Stimulated activated CD4-positive, alpha-beta T cell treated with anti-CD3 and anti-CD28 coated beads, Interleukin-4, amount 100 ng/mL, for 1 hour (primary cell): ENCODE measurements at regions not wholly inside any gene's neighbourhood (a gene's known extent, or its start where the extent isn't known, plus 50 kb on each side); places are given as distances from the start of the nearest gene placed in this dataset.

Experiments
- DNase-seq: peaks from one replicate; pipeline ENCODE4 v3.0.0-alpha.2; 2020

DNA sequence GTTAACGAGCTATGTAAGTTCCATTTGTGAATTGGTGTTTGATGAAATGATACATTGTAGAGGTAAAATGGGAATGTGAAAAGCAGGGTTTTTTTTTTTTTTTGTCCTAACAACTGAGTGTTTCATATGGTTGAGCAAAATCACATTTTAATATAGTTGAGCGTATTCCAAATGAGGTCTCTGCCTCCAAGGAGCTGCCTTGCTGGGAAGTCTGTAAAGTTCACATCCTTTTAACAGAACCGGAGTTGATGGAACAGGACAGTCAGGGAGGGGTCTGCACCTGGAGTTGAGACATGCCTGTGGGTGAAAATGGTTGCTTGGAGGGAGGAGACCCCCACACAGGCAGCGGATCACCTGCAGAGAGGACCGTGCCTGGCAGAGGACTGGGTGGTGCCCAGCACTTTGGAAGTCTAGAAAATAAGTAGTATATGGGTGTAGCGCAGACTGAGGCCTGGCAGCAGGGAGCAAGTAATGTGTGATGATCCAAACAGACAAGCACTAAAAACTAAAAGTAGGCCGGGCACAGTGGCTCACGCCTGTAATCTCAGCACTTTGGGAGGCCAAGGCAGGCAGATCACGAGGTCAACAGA lies 75.2 kb upstream of the UBAC2 start:
- DNase-seq, result no peak

DNA sequence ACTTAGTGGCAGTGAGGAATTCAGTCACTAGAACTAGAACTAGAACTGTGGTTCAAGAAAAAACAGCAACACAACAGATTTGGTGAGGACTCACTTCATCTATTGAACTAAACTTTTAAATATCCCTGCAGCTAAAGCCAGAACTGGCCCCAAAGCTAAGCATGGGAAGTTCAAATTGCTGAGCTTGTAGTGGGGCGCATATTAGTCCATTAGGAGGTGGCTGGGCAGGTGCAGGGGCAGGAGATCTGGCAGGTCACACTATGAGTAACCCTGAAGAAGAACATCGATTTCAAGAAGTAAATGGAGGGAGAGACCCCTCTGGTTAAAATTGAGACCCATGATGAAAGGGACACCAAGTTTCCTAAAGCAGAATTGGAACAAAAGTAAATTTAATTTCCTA lies 73.8 kb upstream of the UBAC2 start:
- DNase-seq, result no peak

DNA sequence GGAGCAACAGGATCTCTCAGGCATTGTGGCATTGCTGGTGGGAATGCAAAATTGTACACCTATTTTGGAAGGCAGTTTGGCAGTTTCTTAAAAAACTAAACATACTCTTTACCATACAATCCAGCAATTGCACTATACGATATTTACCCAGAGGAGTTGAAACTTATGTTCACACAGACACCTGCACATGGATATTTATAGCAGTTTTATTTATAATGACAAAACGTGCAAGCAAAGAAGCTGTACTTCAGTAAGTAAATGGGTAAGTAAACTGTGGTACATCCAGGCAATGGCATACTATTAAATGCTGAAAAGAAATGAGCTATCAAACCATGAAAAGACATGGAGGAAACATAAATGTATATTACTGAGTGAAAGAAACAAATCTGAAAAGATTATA lies 71.6 kb upstream of the UBAC2 start:
- no peak for DNase-seq

DNA sequence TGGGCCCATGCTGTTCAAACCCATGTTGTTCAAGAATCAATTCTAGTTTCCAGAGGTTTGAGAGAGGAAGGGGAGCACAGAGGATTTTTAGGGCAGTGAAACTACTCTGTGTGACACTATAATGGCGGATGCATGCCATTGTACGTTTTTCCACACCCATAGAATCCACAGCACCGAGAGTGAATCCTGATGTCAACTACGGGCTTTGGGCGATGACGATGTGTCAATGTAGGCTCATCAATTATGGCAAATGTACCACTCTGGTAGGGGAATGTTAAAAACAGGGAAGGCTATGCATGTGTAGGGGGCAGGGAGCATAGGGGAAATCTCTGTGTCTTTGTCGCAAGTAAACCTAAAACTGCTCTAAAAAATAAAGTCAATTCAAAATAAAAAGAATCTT lies 70.7 kb upstream of the UBAC2 start:
- DNase-seq, result no peak

DNA sequence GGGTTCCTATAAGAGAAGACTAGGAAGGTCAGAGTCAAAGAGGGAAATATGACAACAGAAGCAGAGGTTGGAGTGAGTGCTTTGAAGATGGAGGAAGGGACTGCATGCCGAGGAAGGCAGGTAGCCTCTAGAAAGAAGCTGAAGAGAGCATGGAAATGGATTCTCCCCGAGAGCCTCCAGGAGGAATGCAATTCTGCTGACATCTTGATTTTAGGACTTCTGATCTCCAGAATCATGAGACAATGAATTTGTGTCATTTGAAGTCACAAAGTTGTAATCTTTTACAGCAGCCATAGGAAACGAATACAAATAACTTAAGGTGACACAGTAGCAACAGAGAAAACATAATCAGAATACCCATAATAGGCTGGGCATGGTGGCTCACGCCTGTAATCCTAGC lies 69.2 kb upstream of the UBAC2 start:
- DNase-seq, result no peak

DNA sequence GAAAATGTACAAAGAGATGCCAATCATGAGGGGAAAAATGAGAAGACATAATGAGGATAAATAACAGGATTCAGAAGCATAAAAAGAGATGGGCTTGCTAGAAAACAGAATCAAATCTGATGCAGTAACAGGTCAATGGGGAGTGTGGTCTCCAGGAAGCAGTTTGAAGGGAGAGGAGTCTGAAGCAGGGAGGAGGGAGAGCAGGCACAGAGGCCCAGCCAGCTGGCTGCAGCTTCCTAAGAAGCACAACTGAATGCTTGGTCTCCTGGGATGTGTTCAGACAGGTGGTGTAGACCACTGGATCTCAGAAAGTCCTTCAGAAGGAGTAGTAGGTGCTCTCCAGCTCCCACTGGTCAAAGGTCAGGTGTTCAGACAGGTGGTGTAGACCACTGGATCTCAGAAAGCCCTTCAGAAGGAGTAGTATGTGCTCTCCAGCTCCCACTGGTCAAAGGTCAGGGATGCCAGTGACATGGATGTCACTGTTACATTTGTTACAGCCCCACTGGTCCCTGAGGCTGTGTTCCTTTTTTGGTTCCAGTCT lies 68.3 kb upstream of the UBAC2 start:
- no peak for DNase-seq

DNA sequence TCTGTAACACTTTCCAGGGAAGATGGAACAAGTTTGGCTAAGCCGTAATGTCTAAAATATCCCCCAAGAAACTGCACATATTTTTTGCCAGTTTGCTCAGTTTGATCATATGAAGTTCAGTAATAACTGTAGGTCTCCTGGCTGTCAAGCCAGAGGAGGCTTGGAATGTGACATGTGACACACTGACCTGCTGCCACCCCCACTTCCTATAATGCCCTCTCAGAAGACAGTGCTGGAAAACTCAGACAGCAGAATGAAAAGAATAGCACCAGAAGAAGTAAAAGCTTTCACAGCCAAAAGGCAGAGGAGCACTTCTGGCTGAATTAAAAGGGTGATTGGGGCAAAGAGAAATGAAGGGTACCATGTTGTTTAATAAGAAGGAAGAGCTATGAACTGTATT lies 67.4 kb upstream of the UBAC2 start:
- DNase-seq, result no peak

DNA sequence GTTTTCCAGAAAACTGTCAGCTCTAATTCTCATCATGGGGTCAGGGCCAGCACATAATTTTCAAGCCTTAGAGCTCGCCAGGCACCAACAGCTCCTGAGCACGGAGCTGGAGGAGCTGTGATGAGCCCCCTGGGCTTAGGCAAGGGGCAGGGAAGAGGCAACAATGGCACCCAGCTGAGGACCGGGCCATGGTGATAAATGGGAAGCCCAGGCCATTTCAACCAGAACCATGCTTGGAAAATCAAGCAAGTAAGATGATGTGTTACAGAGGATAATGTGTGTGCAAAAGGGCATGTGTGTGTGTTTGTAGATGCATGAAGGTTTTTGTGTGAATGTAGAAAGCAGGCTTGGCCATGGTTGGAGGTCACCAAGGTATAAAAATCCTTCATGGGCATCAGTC lies 66.8 kb upstream of the UBAC2 start:
- DNase-seq, result no peak

DNA sequence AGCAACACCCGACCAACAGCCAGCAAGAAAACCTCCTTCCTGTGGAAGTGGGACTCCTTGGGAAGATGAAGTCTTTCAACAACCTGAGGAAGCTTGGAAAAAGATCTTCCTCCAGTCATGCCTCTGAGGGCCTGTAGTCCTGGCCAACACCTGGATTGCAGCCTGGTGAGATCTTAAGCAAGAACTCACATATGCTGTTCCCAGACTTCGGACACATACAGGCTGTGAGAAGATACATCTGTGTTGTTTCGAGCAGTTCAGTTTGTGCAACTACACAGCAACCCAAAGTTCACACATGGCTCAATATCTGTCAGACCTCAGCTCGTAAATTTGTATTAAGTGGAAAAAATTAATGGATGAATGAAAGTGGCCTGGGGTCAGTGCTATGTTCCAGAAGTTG lies 65.1 kb upstream of the UBAC2 start:
- no peak for DNase-seq

DNA sequence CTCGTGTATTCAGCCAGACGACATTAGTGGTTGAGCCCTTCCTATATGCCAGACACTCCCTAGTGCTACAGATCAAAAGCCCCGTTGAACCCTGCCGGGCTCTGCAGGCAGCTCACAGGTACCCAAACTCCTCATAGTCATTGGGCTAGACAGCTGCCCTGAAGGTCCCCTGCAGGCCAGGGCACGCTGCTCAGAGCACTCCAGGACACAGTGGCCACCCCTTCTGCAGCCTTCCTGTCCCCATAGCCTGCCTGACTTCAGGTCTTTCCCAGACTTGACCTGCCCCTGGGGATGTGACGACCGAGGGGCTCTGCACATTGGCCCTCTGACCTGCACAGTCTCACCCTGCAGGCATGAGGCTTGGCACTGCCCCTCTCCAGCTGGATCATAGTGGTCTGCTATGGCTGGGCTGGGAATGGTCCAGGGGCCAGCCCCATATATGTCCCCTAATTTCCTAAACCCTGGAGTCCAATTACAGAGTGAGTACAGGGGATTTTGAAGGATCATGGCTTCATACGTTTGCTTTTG lies 64.2 kb upstream of the UBAC2 start:
- DNase-seq, result no peak

DNA sequence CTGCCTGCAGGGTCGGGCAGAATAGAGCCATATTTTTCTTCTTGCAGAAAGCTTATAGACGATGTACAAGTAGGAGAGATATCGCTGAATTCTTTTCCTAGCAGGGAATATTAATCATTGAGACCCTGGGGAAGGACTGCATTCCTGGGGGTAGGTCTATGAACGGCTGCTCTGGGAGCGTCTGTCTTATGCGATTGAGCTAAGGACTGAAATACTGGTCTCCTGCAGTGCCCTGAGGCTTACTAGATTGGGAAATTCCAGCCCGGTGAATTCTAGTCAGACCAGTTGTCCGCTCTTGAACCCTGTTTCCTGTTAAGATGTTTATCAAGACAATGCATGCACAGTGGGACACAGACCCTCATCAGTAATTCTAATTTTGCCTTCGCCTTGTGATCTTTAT lies 59.8 kb upstream of the UBAC2 start:
- no peak for DNase-seq

DNA sequence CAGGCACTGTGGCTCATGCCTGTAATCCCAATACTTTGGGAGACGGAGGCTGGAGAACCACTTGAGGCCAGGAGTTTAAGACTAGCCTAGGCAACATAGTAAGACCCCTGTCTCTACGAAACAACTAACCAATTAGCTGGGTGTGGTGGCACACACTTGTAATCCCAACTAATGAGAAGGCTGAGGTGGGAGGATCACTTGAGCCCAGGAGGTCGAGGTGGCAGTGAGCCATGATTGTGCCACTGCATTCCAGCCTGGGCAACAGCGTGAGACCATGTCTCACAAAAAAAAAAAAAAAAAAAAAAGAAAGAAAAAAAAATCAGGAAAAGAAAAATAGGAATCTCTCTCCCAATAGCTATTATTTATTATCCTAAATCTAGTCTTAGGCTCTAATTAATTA lies 56.8 kb upstream of the UBAC2 start:
- DNase-seq, result no peak

DNA sequence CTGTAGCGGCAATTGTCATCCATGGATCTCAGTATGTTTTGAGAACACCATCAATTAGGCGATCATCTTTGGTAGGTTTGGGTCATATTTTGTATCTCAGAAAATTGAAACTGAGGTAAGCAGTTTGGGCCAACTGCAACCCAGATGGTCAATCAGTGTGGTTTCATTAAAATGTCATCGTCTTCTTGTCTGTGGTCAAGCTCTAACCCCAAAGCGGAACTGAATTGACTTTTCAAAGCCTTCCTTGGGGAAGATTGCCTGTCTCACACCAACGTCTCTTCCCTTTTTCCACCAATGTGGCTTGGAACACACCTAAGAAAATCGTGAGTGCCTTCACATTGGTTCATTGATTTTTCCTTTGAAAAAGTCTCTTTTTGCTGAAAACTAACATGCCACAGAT lies 56.3 kb upstream of the UBAC2 start:
- no peak for DNase-seq

DNA sequence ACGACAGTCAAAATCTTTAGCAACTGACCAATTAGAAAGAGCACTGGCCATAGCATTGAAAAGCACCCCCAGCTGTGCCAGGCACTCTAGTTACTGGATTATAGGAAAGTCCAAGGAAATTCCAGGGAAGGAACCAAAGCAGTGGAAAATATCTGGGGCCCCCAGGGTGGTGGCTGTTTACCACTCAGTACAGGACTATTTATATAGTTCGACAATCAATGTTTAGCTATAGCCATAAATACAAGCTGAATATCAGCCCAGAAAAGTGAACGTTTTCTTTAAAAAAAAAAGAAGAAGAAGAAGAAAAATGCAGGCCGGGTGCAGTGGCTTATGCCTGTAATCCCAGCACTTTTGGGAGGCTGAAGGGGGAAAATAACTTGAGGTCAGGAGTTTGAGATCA lies 55.2 kb upstream of the UBAC2 start:
- no peak for DNase-seq

DNA sequence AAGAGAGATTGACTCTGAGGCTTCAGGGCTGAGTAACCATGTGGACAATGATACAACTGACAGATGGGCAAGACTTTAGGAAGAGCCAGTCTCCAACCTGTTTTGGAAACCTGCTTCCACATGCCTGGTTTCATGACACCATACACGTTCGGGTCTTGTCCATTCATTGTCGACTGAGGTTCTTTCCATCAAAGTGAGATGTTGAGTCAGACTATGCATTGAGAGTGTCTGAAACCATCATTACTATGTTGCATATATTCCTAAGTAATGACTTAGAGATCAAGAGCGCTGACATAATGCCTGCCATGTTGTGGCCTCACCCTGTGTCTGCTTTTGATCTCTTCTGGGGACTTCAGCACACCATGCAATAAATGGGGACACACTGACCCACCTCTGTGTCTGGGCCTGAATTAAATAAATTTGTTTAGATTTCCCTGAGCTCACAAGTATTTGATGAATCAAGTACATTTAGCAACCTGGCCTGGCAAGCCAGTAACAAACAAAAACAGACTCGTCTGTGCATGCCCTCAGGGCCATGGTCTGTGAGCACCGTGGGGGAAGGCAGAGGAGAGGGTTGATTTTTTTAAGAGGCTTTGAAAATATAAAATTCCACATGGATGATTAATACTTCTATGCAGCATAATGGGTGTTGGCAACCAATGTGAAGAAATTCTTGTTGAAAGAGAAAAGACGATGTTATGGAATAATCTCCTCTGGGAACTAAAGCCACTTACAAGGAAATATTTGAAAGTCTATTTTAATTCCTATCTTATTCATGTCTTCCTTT lies 49.9 kb upstream of the UBAC2 start:
- DNase-seq, result no peak
